GM04504 (cell line): ENCODE measurements at regions not wholly inside any gene's neighbourhood (a gene's known extent, or its start where the extent isn't known, plus 50 kb on each side); places are given as distances from the start of the nearest gene placed in this dataset.

Experiments
- DNase-seq: peaks from one replicate; pipeline ENCODE4 v3.0.0-alpha.2; 2012; ENCODE audit warnings: low read depth

GRCh38 chr4:165668694-165669093 lies 204.3 kb upstream of the TLL1 start:
- no peak for DNase-seq

- DNase-seq, result no peak
Measured at GRCh38 chr4:165677081-165677480, 196.0 kb upstream of the TLL1 start.

DNA sequence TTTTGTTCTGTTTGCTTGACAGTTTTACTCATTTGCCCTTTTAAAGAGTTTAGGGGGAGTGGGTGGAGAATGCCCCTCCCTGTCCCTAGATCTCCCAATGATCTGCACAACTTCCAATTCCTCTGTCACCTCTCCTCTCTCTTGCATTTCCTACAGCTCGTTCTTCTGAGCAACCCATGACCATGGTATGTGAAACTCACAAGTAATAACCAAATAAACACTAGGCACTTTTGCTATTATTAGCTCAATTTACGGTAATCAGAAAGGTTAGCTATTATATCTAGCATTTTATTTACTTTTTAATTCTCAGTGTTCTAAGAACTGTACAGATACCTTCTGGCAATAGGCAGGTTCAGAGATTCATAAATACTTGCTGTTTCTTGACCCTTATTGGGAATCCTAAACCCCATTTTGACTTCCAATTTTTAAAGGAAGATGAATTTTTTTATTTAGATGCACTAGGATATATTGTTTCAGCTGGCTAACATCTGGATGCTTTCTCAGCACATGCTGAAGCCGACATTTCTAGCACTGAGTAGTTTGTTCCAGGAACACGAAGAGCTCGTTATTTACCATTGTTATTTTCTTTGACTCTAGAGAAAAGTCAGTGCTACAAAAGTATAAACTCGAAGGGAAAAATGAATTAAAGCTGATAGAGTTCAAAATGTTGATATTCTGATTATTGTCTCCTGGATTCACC lies 194.7 kb upstream of the TLL1 start:
- DNase-seq, result no peak

DNA sequence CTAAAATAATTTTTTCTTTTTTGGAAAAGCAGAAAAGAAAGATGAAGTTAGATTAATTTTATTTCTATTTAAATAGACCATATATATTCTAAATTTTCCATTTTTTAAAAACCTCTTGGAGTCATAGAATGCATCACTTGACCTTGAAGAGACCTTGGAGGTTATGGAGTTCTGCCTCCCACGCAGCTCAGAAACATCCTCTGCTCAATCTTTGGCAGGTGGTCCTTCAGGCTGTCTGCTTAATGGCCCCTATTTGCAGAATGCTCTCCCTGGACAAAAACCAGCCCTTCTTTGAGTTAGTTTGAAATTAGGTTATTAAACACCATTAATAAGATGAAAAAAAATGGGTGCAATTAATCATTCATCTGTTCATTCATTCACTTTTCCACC lies 194.1 kb upstream of the TLL1 start:
- DNase-seq, result no peak

DNA sequence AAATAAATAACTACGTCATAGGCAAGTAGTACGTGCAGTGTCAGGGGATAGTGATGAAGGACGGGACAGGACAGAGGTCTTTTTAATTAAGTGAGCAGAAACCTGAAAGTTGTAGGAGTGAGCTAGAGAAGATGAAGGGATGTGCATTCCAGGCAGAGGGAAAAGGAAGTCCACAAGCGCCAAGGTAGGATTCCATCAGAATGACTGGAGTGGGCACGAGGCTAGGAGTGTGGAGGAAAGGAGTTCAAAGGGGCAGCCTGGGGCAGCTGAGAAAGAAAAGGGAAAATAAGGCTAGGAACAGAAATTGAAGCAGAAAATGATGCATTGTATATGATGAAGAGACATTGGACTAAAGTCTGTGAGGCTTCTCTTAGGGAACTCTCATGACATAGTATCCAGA lies 192.2 kb upstream of the TLL1 start:
- DNase-seq, result no peak

GRCh38 chr4:165682611-165683010 lies 190.4 kb upstream of the TLL1 start:
- DNase-seq, result no peak

DNA sequence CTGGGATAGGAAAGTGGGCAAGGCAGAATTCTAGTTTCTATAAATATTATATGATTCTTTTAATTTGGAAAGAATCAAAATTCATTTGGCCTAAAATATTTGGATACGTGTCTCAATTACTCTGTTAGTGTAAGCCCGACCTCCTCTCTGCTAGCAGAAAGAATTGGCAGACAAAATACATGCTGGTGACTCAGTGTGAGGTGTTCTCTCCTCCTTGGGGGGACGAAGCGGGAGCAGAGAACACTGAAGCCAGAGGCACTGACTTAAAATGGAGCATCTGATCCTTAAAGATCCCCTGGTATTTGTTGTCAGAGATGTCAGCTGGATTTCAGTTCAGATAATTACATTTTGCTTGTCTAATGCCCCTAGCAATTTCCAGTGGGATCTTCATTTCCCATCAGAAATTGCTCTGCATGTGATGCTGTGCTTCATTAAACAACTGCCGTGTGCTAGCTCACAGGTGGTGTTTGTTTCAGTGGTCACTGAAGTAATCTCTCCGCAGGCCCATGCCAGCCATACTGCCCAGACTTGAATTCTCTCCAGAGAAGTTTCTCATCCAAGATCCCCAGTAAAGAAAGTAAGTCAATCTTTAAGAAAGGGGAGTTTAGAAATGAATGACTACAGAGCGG lies 188.7 kb upstream of the TLL1 start:
- peak; percentile 1 for DNase-seq

DNA sequence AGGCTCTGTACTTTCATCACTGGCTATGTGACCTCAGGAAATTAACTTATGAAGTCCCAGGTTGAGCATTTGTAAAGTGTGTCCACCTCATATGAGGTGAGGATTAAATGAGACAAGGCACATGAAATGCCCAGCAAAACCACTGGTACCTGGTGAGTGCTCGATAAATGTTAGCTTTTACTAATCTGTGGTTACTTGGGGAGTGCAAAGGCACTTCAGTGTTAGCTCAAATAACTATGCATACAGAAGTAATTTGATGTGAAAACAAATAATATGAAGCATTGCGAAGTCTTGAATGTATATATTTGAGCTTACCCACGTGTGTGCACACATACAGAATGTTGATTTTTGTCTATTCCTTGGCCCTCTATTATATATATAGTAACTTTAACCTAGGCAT lies 186.3 kb upstream of the TLL1 start:
- no peak for DNase-seq

DNA sequence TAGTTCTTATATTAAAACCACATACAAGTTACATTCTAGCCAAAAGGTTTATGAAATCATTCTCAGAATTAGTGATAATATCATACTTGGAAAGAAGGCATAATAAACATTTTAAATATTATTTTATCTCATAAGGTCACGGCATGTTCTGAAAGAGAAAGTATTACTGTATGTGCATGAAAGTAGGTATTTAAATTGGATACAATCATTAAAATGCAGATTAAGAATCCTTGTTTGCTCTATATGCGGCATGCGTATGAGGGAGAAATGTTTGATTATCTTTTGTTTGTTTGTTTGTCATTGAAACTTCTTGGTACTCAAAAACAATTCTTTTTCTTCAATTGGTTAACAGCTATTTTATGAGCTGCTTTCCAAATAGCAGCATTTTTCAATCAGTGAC lies 183.9 kb upstream of the TLL1 start:
- DNase-seq, result no peak

GRCh38 chr4:165692082-165692481 lies 181.0 kb upstream of the TLL1 start:
- no peak for DNase-seq

DNA sequence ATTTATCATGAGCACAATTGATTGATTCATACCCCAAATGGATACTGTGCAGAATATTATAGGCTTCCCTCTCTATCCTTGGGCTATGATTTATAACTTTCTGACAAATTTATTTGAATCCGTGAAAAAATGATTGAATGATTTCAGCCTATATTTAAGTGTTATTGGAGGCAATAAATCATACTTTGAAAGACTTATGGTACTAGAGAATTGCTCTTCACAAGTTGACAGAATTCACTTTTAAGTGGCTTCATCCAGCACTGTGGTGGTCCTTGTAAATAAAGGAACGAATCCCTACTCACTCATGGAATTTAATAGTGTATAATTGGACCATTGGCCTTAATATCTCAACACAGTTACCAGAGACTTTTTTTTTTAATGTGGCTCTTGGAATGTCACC lies 174.8 kb upstream of the TLL1 start:
- DNase-seq, result no peak

DNA sequence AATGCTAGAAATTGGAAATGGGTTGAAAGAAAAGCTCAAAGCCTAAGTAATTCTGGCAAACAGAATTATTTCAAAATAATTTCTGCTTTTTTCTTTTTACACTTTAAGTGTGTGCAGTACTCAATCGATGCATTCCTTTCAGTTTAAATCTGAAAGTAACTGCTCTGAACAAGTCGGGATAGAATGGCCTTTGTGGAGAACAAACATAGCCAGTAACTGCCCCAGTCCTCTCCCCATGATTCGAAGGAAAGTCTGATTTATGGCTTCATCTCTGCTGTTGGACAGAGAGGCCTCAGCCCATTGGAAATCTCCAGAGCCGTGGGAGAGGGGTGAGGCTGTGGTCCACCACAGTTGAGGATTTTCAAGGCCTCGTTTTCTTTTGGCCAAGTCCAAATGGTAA lies 174.0 kb upstream of the TLL1 start:
- no peak for DNase-seq

GRCh38 chr4:165700855-165701254 lies 172.2 kb upstream of the TLL1 start:
- no peak for DNase-seq

- DNase-seq, result no peak
Measured at GRCh38 chr4:165707128-165707527, 165.9 kb upstream of the TLL1 start.

- DNase-seq, result no peak
Measured at GRCh38 chr4:165709516-165709915, 163.5 kb upstream of the TLL1 start.

DNA sequence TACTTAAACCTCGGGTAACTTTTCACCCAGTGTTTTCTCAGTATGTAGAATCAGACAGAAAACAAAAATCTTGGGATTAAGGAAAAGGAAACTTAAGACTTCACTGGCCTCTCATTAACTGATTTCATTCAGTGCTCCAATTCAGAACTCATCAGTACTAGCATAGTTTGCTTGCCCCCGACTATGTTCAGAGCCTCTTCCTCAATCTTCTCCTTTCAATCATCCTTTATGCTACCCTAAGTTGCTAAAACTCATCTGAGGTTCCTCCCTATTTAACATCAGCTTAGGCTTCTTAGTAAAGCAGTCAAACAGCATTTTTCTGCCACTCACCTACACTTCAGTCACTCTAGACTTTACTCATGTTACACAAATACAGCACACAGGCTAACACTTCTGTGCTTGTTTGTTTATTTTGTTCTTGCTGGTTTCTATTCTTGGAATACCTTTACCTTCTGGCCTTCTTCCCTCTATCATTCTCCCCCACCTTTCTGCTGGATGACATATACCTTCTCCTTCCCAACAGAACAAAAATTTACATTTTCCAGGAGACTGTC lies 163.0 kb upstream of the TLL1 start:
- no peak for DNase-seq

GRCh38 chr4:165711436-165711835 lies 161.6 kb upstream of the TLL1 start:
- DNase-seq, result no peak

DNA sequence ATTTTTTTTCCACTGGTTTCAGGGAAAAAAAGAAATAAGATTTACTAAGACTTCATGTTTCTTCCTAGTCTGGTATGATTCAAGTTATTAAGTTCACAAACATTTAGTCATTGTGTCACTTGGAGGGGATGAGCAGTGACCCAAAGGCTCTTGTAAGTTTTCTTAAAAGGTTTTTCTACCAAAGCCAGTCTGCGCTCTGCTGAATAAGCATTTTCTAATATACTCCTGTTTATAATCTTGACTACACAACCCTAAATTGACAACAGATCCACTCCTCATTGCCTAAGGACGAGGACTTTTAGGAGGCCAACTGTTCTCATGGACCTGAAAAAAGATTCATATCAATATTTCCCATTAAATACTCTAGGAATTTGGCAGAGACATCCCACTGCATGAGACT lies 161.1 kb upstream of the TLL1 start:
- DNase-seq, result no peak

DNA sequence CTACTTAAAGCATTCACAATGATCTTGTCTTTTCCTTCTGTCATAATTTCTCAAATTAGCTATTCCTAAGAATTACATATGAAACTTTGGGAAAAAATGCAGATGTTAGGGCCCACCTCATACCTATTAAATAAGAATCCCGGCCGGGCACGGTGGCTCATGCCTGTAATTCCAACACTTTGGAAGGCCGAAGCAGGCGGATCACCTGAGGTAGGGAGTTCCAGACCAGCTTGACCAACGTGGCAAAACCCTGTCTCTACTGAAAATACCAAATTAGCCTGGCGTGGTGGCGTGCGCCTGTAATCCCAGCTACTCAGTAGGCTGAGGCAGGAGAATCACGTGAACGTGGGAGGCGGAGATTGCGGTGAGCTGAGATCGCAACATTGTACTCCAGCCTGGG lies 158.4 kb upstream of the TLL1 start:
- DNase-seq, result no peak

- no peak for DNase-seq
Measured at GRCh38 chr4:165715211-165715610, 157.8 kb upstream of the TLL1 start.

- DNase-seq, result no peak
Measured at GRCh38 chr4:165715989-165716388, 157.0 kb upstream of the TLL1 start.

DNA sequence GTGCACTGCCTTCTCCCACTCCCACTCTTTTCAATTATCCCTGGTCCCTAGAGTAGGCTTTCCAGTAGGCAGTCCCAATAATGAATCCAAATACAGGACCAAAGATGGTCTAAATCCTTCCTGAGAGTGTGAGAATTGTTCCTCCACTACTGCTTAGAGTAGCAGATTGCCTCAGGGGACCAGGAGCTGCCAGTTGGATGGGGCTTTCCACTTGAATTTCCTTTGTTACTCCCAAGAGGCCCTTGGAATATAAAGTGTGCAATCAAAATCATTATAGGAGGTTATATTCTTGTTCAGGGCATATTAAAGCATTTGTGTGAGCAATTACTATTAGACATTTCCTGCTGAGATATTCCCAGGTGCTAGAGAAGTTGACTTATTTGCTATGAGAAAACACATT lies 156.6 kb upstream of the TLL1 start:
- no peak for DNase-seq

GRCh38 chr4:165718660-165719059 lies 154.4 kb upstream of the TLL1 start:
- no peak for DNase-seq
